GM12875 (cell line): ENCODE measurements at regions not wholly inside any gene's neighbourhood (a gene's known extent, or its start where the extent isn't known, plus 50 kb on each side); places are given as distances from the start of the nearest gene placed in this dataset.
"Not testable (repeated sequence)": the region's sequence is repeated elsewhere in the genome, so short reads cannot be mapped to it uniquely, and the experiment has no call there.

Experiments used
- H3K4me3 ChIP-seq: one replicate; pipeline ENCODE4 v1.5.1; 2011; ENCODE audit warnings: low read depth, low read length, control low read depth
- CTCF ChIP-seq: IDR thresholded peaks from 2 replicates; pipeline ENCODE4 v1.5.1; 2011; ENCODE audit warnings: low read depth, mild to moderate bottlenecking, control low read depth, inconsistent platforms, low read length, moderate library complexity, borderline replicate concordance; ENCODE audit not compliant: insufficient read depth

- no peak for TF ChIP-seq CTCF
- H3K4me3 ChIP-seq, result no peak overlapping the region
Observed at GRCh38 chr14:89514601-89515000, 97.6 kb upstream of the FOXN3 start.

GRCh38 chr14:89509891-89510290 is 92.9 kb upstream of the FOXN3 start:
- no peak overlapping the region for H3K4me3 ChIP-seq
- no peak for TF ChIP-seq CTCF

- no peak for TF ChIP-seq CTCF
- H3K4me3 ChIP-seq, result no peak overlapping the region
Observed at GRCh38 chr14:89508863-89509262, 91.8 kb upstream of the FOXN3 start.

- H3K4me3 ChIP-seq, result no peak overlapping the region
- TF ChIP-seq CTCF, result no peak
Observed at GRCh38 chr14:89507926-89508460, 91.0 kb upstream of the FOXN3 start.

- TF ChIP-seq CTCF, result no peak
- no peak overlapping the region for H3K4me3 ChIP-seq
Observed at GRCh38 chr14:89507521-89507920, 90.5 kb upstream of the FOXN3 start.

- H3K4me3 ChIP-seq, result not testable (repeated sequence)
Observed at GRCh38 chr14:89506891-89507452, 89.9 kb upstream of the FOXN3 start.

- TF ChIP-seq CTCF, result no peak
- H3K4me3 ChIP-seq, result no peak overlapping the region
Observed at GRCh38 chr14:89504602-89505313, 87.7 kb upstream of the FOXN3 start.
